Stromal cell of bone marrow (primary cell): ENCODE measurements at regions not wholly inside any gene's neighbourhood (a gene's known extent, or its start where the extent isn't known, plus 50 kb on each side); places are given as distances from the start of the nearest gene placed in this dataset.
A peak's percentile ranks its signal among the peaks of the same experiment; 100 is the strongest.
"Not testable (repeated sequence)": the region's sequence is repeated elsewhere in the genome, so short reads cannot be mapped to it uniquely, and the experiment has no call there.

Experiments
- DNase-seq: peaks from one replicate; pipeline ENCODE4 v3.0.0-alpha.2; 2012; ENCODE audit warnings: low read depth

GRCh38 chr3:150357923-150358607 lies 50.0 kb upstream of the TSC22D2 start:
- DNase-seq: no peak

GRCh38 chr3:150357140-150357539 lies 51.0 kb upstream of the TSC22D2 start:
- DNase-seq: no peak

- DNase-seq: no peak
These were observed 52.5 kb upstream of the TSC22D2 start for GRCh38 chr3:150355574-150355973.

GRCh38 chr3:150352931-150353330 lies 55.2 kb upstream of the TSC22D2 start:
- DNase-seq: no peak

GRCh38 chr3:150351398-150351797 lies 56.7 kb upstream of the TSC22D2 start:
- no peak for DNase-seq

- no peak for DNase-seq
These were observed 58.6 kb upstream of the TSC22D2 start for GRCh38 chr3:150349314-150350097.

- DNase-seq: peak; percentile 90
These were observed 59.6 kb upstream of the TSC22D2 start for GRCh38 chr3:150348500-150348899.

GRCh38 chr3:150346981-150347863 lies 60.9 kb upstream of the TSC22D2 start:
- DNase-seq: no peak

- no peak for DNase-seq
These were observed 61.8 kb upstream of the TSC22D2 start for GRCh38 chr3:150346266-150346665.

GRCh38 chr3:150345021-150345538 lies 63.0 kb upstream of the TSC22D2 start:
- DNase-seq: no peak

- DNase-seq: no peak
These were observed 63.9 kb upstream of the TSC22D2 start for GRCh38 chr3:150344079-150344759.

- no peak for DNase-seq
These were observed 65.1 kb upstream of the TSC22D2 start for GRCh38 chr3:150342896-150343467.

GRCh38 chr3:150341891-150342290 lies 66.2 kb upstream of the TSC22D2 start:
- no peak for DNase-seq

- DNase-seq: not testable (repeated sequence)
These were observed 71.7 kb upstream of the TSC22D2 start for GRCh38 chr3:150336363-150336762.

GRCh38 chr3:150335631-150336030 lies 72.5 kb upstream of the TSC22D2 start:
- no peak for DNase-seq

- no peak for DNase-seq
These were observed 73.1 kb upstream of the TSC22D2 start for GRCh38 chr3:150334974-150335373.

- no peak for DNase-seq
These were observed 74.6 kb upstream of the TSC22D2 start for GRCh38 chr3:150333477-150333876.

GRCh38 chr3:150331978-150332568 lies 76.0 kb upstream of the TSC22D2 start:
- no peak for DNase-seq

- DNase-seq: no peak
These were observed 77.2 kb upstream of the TSC22D2 start for GRCh38 chr3:150330872-150331271.

GRCh38 chr3:150330174-150330573 lies 77.9 kb upstream of the TSC22D2 start:
- DNase-seq: no peak

- no peak for DNase-seq
These were observed 78.7 kb upstream of the TSC22D2 start for GRCh38 chr3:150329408-150329807.
